ENCODE measurements at regions not wholly inside any gene's neighbourhood (a gene's known extent, or its start where the extent isn't known, plus 50 kb on each side); places are given as distances from the start of the nearest gene placed in this dataset.

DNA sequence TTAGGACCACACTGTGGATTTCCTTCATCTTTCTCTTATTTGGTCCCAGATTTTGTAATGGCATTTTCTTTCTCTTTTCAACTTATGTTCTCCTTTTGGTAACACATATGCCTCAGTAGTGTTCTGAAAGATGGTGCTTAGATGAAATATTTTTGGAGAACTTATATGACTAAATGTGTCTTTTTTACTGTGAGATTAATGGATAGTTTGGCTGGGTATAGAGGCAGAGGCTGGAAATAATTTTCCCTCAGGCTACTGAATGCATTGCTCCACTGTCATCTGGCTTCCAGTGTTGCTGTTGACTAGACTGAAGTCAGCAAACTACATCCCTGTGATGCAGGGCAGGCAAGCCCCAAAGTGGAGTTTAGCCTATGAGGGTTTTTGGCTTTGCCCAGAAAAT, 450.9 kb downstream of the DMAC1 start:
- TF ChIP-seq, protein P1, sequence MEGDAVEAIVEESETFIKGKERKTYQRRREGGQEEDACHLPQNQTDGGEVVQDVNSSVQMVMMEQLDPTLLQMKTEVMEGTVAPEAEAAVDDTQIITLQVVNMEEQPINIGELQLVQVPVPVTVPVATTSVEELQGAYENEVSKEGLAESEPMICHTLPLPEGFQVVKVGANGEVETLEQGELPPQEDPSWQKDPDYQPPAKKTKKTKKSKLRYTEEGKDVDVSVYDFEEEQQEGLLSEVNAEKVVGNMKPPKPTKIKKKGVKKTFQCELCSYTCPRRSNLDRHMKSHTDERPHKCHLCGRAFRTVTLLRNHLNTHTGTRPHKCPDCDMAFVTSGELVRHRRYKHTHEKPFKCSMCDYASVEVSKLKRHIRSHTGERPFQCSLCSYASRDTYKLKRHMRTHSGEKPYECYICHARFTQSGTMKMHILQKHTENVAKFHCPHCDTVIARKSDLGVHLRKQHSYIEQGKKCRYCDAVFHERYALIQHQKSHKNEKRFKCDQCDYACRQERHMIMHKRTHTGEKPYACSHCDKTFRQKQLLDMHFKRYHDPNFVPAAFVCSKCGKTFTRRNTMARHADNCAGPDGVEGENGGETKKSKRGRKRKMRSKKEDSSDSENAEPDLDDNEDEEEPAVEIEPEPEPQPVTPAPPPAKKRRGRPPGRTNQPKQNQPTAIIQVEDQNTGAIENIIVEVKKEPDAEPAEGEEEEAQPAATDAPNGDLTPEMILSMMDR (IDR thresholded peaks at IDR 0.05) = no peak
- no peak for TF ChIP-seq CHD2 (IDR thresholded peaks at IDR 0.05; ENCODE audit: low read length, partially characterized antibody)
- TF ChIP-seq, protein P2, sequence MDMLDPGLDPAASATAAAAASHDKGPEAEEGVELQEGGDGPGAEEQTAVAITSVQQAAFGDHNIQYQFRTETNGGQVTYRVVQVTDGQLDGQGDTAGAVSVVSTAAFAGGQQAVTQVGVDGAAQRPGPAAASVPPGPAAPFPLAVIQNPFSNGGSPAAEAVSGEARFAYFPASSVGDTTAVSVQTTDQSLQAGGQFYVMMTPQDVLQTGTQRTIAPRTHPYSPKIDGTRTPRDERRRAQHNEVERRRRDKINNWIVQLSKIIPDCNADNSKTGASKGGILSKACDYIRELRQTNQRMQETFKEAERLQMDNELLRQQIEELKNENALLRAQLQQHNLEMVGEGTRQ (IDR thresholded peaks at IDR 0.05; ENCODE audit: borderline replicate concordance, low read depth, low read length) = no peak

Measured in SK-N-SH (cell line).